HEK293 (cell line): ENCODE measurements at regions not wholly inside any gene's neighbourhood (a gene's known extent, or its start where the extent isn't known, plus 50 kb on each side); places are given as distances from the start of the nearest gene placed in this dataset.

Source experiments
- CTCF ChIA-PET: fragments of 350-600 bp; formaldehyde crosslinking; extraction: SDS; loops from one replicate; lab custom pipeline; 2021; ENCODE audit warnings: antibody characterized with exemption; lab: Yijun Ruan, JAX
- POLR2A ChIA-PET: fragments of 300-600 bp; formaldehyde crosslinking; extraction: SDS; loops from one replicate; lab custom pipeline; 2020; ENCODE audit warnings: antibody characterized with exemption, inconsistent platforms; lab: Yijun Ruan, JAX
- H3K27ac ChIP-seq: fragments of 200-500 bp; sonication (Bioruptor generic); 2 replicates; pipeline ENCODE4 v1.5.1; 2014; ENCODE audit warnings: low read depth, low read length, control low read depth, inconsistent platforms; ENCODE audit errors: extremely low read depth
- H3K36me3 ChIP-seq, 2 experiments: fragments of 200-500 bp in 1 of 2; sonication (Bioruptor generic) in 1 of 2; 1 replicate in 1 of 2; 2 replicates in 1 of 2; pipeline ENCODE4 v1.5.1; 2014 to 2017; ENCODE audit warnings: inconsistent platforms in 2 of 2, low read length in 2 of 2; ENCODE audit not compliant: control insufficient read depth in 2 of 2, insufficient read depth in 1 of 2
- H3K4me1 ChIP-seq: fragments of 200-500 bp; sonication (Bioruptor generic); 2 replicates; pipeline ENCODE4 v1.5.1; 2014; ENCODE audit warnings: mild to moderate bottlenecking, low read length, inconsistent platforms; ENCODE audit not compliant: control insufficient read depth, insufficient read depth
- H3K4me3 ChIP-seq: 2 replicates; pipeline ENCODE4 v1.5.1; 2011; ENCODE audit warnings: low read depth, mild to moderate bottlenecking, control low read depth, low read length, moderate library complexity
- H3K9me3 ChIP-seq: fragments of 200-500 bp; sonication (Bioruptor generic); 2 replicates; pipeline ENCODE4 v1.5.1; 2014; ENCODE audit warnings: low read depth, low read length, inconsistent platforms; ENCODE audit not compliant: control insufficient read depth, insufficient read depth
- BCL11B ChIP-seq: fragments of 450-650 bp; formaldehyde crosslinking; IDR thresholded peaks from 2 replicates; pipeline ENCODE4 v1.5.1; 2016; ENCODE audit warnings: low read depth, missing biosample characterization, missing genetic modification characterization
- CTCF ChIP-seq: fragments of 450-650 bp; formaldehyde crosslinking; IDR thresholded peaks from 2 replicates; pipeline ENCODE4 v1.5.1; 2016; ENCODE audit warnings: missing biosample characterization, missing genetic modification characterization
- GLI4 ChIP-seq: fragments of 450-650 bp; formaldehyde crosslinking; IDR thresholded peaks from 2 replicates; pipeline ENCODE4 v1.5.1; 2016; ENCODE audit warnings: missing biosample characterization, missing genetic modification characterization
- HOXC10 ChIP-seq: sonication (generic); formaldehyde crosslinking; IDR thresholded peaks from 2 replicates; pipeline ENCODE4 v1.8.1; 2023; ENCODE audit warnings: mild to moderate bottlenecking, missing genetic modification reagents
- INSM2 ChIP-seq: fragments of 450-650 bp; formaldehyde crosslinking; IDR thresholded peaks from 2 replicates; pipeline ENCODE4 v1.5.1; 2016; ENCODE audit warnings: missing biosample characterization, missing genetic modification characterization
- KLF10 ChIP-seq: fragments of 450-650 bp; IDR thresholded peaks from 2 replicates; pipeline ENCODE4 v1.5.1; 2018; ENCODE audit warnings: missing biosample characterization, mild to moderate bottlenecking, missing genetic modification characterization
- RBAK ChIP-seq: fragments of 450-650 bp; formaldehyde crosslinking; IDR thresholded peaks from 2 replicates; pipeline ENCODE4 v1.5.1; 2016; ENCODE audit warnings: missing biosample characterization, missing genetic modification characterization
- SETDB1 ChIP-seq: IDR thresholded peaks from one replicate; pipeline ENCODE4 v1.6.1; 2017; ENCODE audit warnings: mild to moderate bottlenecking, low read length, moderate library complexity, mixed read lengths; ENCODE audit not compliant: insufficient read length
- YY2 ChIP-seq: fragments of 450-650 bp; formaldehyde crosslinking; IDR thresholded peaks from 2 replicates; pipeline ENCODE4 v1.5.1; 2016; ENCODE audit warnings: missing biosample characterization, missing genetic modification characterization
- ZNF140 ChIP-seq: fragments of 450-650 bp; formaldehyde crosslinking; IDR thresholded peaks from 2 replicates; pipeline ENCODE4 v1.5.1; 2016; ENCODE audit warnings: missing biosample characterization, missing genetic modification characterization
- ZNF174 ChIP-seq: fragments of 450-650 bp; formaldehyde crosslinking; IDR thresholded peaks from 2 replicates; pipeline ENCODE4 v1.5.0; 2017; ENCODE audit warnings: missing biosample characterization, mild to moderate bottlenecking, missing genetic modification characterization
- ZNF214 ChIP-seq: fragments of 450-650 bp; formaldehyde crosslinking; IDR thresholded peaks from 2 replicates; pipeline ENCODE4 v1.5.1; 2017; ENCODE audit warnings: missing biosample characterization, mild to moderate bottlenecking, missing genetic modification characterization, borderline replicate concordance
- ZNF449 ChIP-seq: fragments of 450-650 bp; formaldehyde crosslinking; IDR thresholded peaks from 2 replicates; pipeline ENCODE4 v1.5.1; 2017; ENCODE audit warnings: missing biosample characterization, mild to moderate bottlenecking, missing genetic modification characterization, moderate library complexity
- ZNF558 ChIP-seq: fragments of 450-650 bp; formaldehyde crosslinking; IDR thresholded peaks from 2 replicates; pipeline ENCODE4 v1.5.1; 2016; ENCODE audit warnings: missing biosample characterization, missing genetic modification characterization
- ZNF600 ChIP-seq: fragments of 450-650 bp; formaldehyde crosslinking; IDR thresholded peaks from 2 replicates; pipeline ENCODE4 v1.5.1; 2016; ENCODE audit warnings: missing biosample characterization, missing genetic modification characterization
- ZNF645 ChIP-seq: fragments of 450-650 bp; formaldehyde crosslinking; IDR thresholded peaks from 2 replicates; pipeline ENCODE4; 2016; ENCODE audit warnings: missing biosample characterization, missing genetic modification characterization
- ZNF660 ChIP-seq: fragments of 450-650 bp; IDR thresholded peaks from 2 replicates; pipeline ENCODE4 v1.5.1; 2018; ENCODE audit warnings: missing biosample characterization, mild to moderate bottlenecking, missing genetic modification characterization
- ZNF707 ChIP-seq: fragments of 450-650 bp; formaldehyde crosslinking; IDR thresholded peaks from 2 replicates; pipeline ENCODE4 v1.5.1; 2016; ENCODE audit warnings: missing biosample characterization, missing genetic modification characterization
- ZNF776 ChIP-seq: fragments of 450-650 bp; formaldehyde crosslinking; IDR thresholded peaks from 2 replicates; pipeline ENCODE4 v1.5.0; 2017; ENCODE audit warnings: missing biosample characterization, missing genetic modification characterization, borderline replicate concordance
- ZNF830 ChIP-seq: fragments of 450-650 bp; IDR thresholded peaks from 2 replicates; pipeline ENCODE4 v1.5.0; 2018; ENCODE audit warnings: missing biosample characterization, missing genetic modification characterization, low read depth, mild to moderate bottlenecking, moderate library complexity
- ZSCAN4 ChIP-seq: fragments of 450-650 bp; formaldehyde crosslinking; IDR thresholded peaks from 2 replicates; pipeline ENCODE4 v1.5.1; 2017; ENCODE audit warnings: missing biosample characterization, missing genetic modification characterization

- TF ChIP-seq ZNF660 (no peak), ZNF558 (no peak), ZNF707 (tag by site-specific recombination) (no peak), ZNF214 (tag by site-specific recombination) (no peak), CTCF (tag by site-specific recombination) (no peak), ZNF830 (tag by site-specific recombination) (no peak), KLF10 (tag by site-specific recombination) (no peak), ZNF600 (tag by site-specific recombination) (no peak), SETDB1 (no peak), ZNF449 (tag by site-specific recombination) (no peak), ZNF140 (tag by site-specific recombination) (no peak), INSM2 (no peak), YY2 (tag by site-specific recombination) (no peak), ZNF776 (no peak), HOXC10 (CRISPR knock-in tag) (no peak), ZNF174 (tag by site-specific recombination) (no peak), ZNF645 (tag by site-specific recombination) (no peak), RBAK (tag by site-specific recombination) (no peak), BCL11B (tag by site-specific recombination) (no peak)
- ChIA-PET CTCF (interaction anchor here (0.6 to 1.3 kb wide), 3 partner anchors 12 to 154 kb away, joined by 3 to 4 read pairs (median 3); no protein-coding TSS in a partner anchor), POLR2A (no interaction called here)
- H3K27ac ChIP-seq: no peak overlapping the region
- H3K36me3 ChIP-seq: no peaks in the 10 kb centered on the region
- no peaks in the 10 kb centered on the region for H3K4me1 ChIP-seq
- no peak overlapping the region for H3K4me3 ChIP-seq
- no peaks in the 10 kb centered on the region for H3K9me3 ChIP-seq
Observed at GRCh38 chr4:62235911-62236310, 1035.8 kb downstream of the ADGRL3 start.

- POLR2A ChIA-PET: no interaction called here
- H3K4me3 ChIP-seq: no peak overlapping the region
- H3K4me1 ChIP-seq: no peaks in the 10 kb centered on the region
- H3K9me3 ChIP-seq: no peaks in the 10 kb centered on the region
- no peak overlapping the region for H3K27ac ChIP-seq
- TF ChIP-seq GLI4 (tag by site-specific recombination) (no peak), ZSCAN4 (tag by site-specific recombination) (no peak)
- no peaks in the 10 kb centered on the region for H3K36me3 ChIP-seq
- CTCF ChIA-PET: interaction anchor here (0.6 kb wide), 1 partner anchor 17 kb away, joined by 3 read pairs; no protein-coding TSS in a partner anchor
Observed at GRCh38 chr4:62232814-62233213, 1032.7 kb downstream of the ADGRL3 start.
